H9 (cell line): ENCODE measurements at regions not wholly inside any gene's neighbourhood (a gene's known extent, or its start where the extent isn't known, plus 50 kb on each side); places are given as distances from the start of the nearest gene placed in this dataset.

ENCODE experiments used
- DNase-seq: peaks from one replicate; pipeline ENCODE4 v3.0.0-alpha.2; 2017
- H2AFZ ChIP-seq: one replicate; pipeline ENCODE4 v1.6.1; 2013; ENCODE audit warnings: mild to moderate bottlenecking, low read length, control low read depth, moderate library complexity
- H2AK5ac ChIP-seq: 2 replicates; pipeline ENCODE4 v1.6.1; 2013; ENCODE audit warnings: low read length, control low read depth, mixed read lengths; ENCODE audit not compliant: insufficient read length
- H2BK120ac ChIP-seq: one replicate; pipeline ENCODE4 v1.6.1; 2013; ENCODE audit warnings: low read depth, mild to moderate bottlenecking, low read length, control low read depth, inconsistent platforms; ENCODE audit not compliant: poor library complexity, severe bottlenecking
- H2BK12ac ChIP-seq: 2 replicates; pipeline ENCODE4 v1.6.1; 2013; ENCODE audit warnings: low read length, control low read depth, mixed read lengths, low read depth; ENCODE audit not compliant: insufficient read length
- H2BK15ac ChIP-seq: 2 replicates; pipeline ENCODE4 v1.6.1; 2013; ENCODE audit warnings: low read depth, low read length, control low read depth
- H2BK20ac ChIP-seq: one replicate; pipeline ENCODE4 v1.6.1; 2013; ENCODE audit warnings: low read depth, mild to moderate bottlenecking, low read length, control low read depth, inconsistent platforms; ENCODE audit not compliant: poor library complexity, severe bottlenecking
- H2BK5ac ChIP-seq: 2 replicates; pipeline ENCODE4 v1.6.1; 2013; ENCODE audit warnings: low read length, control low read depth, mixed read lengths; ENCODE audit not compliant: insufficient read length
- H3K14ac ChIP-seq: 2 replicates; pipeline ENCODE4 v1.6.1; 2013; ENCODE audit warnings: low read length, control low read depth; ENCODE audit not compliant: insufficient read depth
- H3K18ac ChIP-seq: 2 replicates; pipeline ENCODE4 v1.6.1; 2013; ENCODE audit warnings: low read depth, mild to moderate bottlenecking, mixed read lengths, low read length, control low read depth; ENCODE audit not compliant: insufficient read length
- H3K23ac ChIP-seq: 2 replicates; pipeline ENCODE4 v1.6.1; 2013; ENCODE audit warnings: low read length, control low read depth, mixed read lengths, low read depth; ENCODE audit not compliant: insufficient read length
- H3K23me2 ChIP-seq: 2 replicates; pipeline ENCODE4 v1.6.1; 2013; ENCODE audit warnings: low read depth, mild to moderate bottlenecking, mixed read lengths, low read length, control low read depth; ENCODE audit not compliant: insufficient read length, poor library complexity, severe bottlenecking
- H3K27ac ChIP-seq: 2 replicates; pipeline ENCODE4 v1.5.1; 2013; ENCODE audit warnings: low read length, control low read depth, mixed read lengths, low read depth; ENCODE audit not compliant: insufficient read length
- H3K27me3 ChIP-seq: 2 replicates; pipeline ENCODE4 v1.6.1; 2013; ENCODE audit warnings: low read length, control low read depth, inconsistent platforms; ENCODE audit not compliant: insufficient read depth
- H3K4ac ChIP-seq: 2 replicates; pipeline ENCODE4 v1.6.1; 2013; ENCODE audit warnings: low read depth, mild to moderate bottlenecking, control low read depth, inconsistent platforms, low read length, moderate library complexity
- H3K4me1 ChIP-seq: 2 replicates; pipeline ENCODE4 v1.6.1; 2013; ENCODE audit warnings: low read length, control low read depth, inconsistent platforms; ENCODE audit not compliant: insufficient read depth
- H3K4me2 ChIP-seq: 2 replicates; pipeline ENCODE4 v1.6.1; 2013; ENCODE audit warnings: low read length, control low read depth, mixed read lengths; ENCODE audit not compliant: insufficient read length, insufficient read depth
- H3K56ac ChIP-seq: 2 replicates; pipeline ENCODE4 v1.6.1; 2013; ENCODE audit warnings: low read depth, mild to moderate bottlenecking, mixed read lengths, low read length, control low read depth; ENCODE audit not compliant: insufficient read length
- H3K79me1 ChIP-seq: 2 replicates; pipeline ENCODE4 v1.6.1; 2013; ENCODE audit warnings: low read depth, mild to moderate bottlenecking, moderate library complexity, low read length, control low read depth, inconsistent platforms; ENCODE audit not compliant: insufficient read depth, poor library complexity, severe bottlenecking
- H3K79me2 ChIP-seq: 2 replicates; pipeline ENCODE4 v1.6.1; 2013; ENCODE audit warnings: low read length, control low read depth, inconsistent platforms; ENCODE audit not compliant: insufficient read depth
- H3K9ac ChIP-seq: 2 replicates; pipeline ENCODE4 v1.6.1; 2013; ENCODE audit warnings: low read length, control low read depth, mixed read lengths; ENCODE audit not compliant: insufficient read length; ENCODE audit errors: extremely low read depth
- H3K9me3 ChIP-seq: one replicate; pipeline ENCODE4 v1.6.1; 2013; ENCODE audit warnings: low read depth, low read length, inconsistent platforms; ENCODE audit not compliant: control insufficient read depth
- H3T11ph ChIP-seq: one replicate; pipeline ENCODE4 v1.6.1; 2013; ENCODE audit warnings: mild to moderate bottlenecking, low read length, control low read depth, inconsistent platforms
- H4K20me1 ChIP-seq: one replicate; pipeline ENCODE4 v1.6.1; 2013; ENCODE audit not compliant: control insufficient read depth, insufficient read length, insufficient read depth
- H4K5ac ChIP-seq: 2 replicates; pipeline ENCODE4 v1.6.1; 2013; ENCODE audit warnings: low read depth, mild to moderate bottlenecking, mixed read lengths, low read length, control low read depth; ENCODE audit not compliant: insufficient read length
- H4K8ac ChIP-seq: replicated peaks from 2 replicates; pipeline ENCODE4 v1.6.1; 2013; ENCODE audit warnings: low read length, control low read depth, mixed read lengths, low read depth; ENCODE audit not compliant: insufficient read length
- H4K91ac ChIP-seq: 2 replicates; pipeline ENCODE4 v1.6.1; 2013; ENCODE audit warnings: low read depth, mild to moderate bottlenecking, moderate library complexity, mixed read lengths, low read length, control low read depth; ENCODE audit not compliant: insufficient read length
- H3K27ac Mint-ChIP-seq, 3 experiments: 2 replicates in 2 of 3; 3 replicates in 1 of 3; pipeline ENCODE4 v1.8.0; 2020 to 2021; ENCODE audit warnings: mixed read lengths in 3 of 3, mild to moderate bottlenecking in 1 of 3, moderate library complexity in 1 of 3
- H3K27me3 Mint-ChIP-seq: 2 replicates; pipeline ENCODE4 v1.8.0; 2021; ENCODE audit warnings: low read depth, mild to moderate bottlenecking, moderate library complexity, mixed read lengths
- H3K36me3 Mint-ChIP-seq, 3 experiments: 2 replicates in 2 of 3; 3 replicates in 1 of 3; pipeline ENCODE4 v1.8.0; 2020 to 2021; ENCODE audit warnings: low read depth in 3 of 3, mixed read lengths in 3 of 3; ENCODE audit not compliant: insufficient read depth in 1 of 3
- H3K4me1 Mint-ChIP-seq, 2 experiments: 2 replicates each; pipeline ENCODE4 v1.8.0; 2020; ENCODE audit warnings: mixed read lengths in 2 of 2
- H3K4me3 Mint-ChIP-seq, 2 experiments: 2 replicates in 1 of 2; 3 replicates in 1 of 2; pipeline ENCODE4 v1.8.0; 2020 to 2021; ENCODE audit warnings: mild to moderate bottlenecking in 2 of 2, mixed read lengths in 2 of 2, moderate library complexity in 1 of 2
- H3K9me3 Mint-ChIP-seq, 2 experiments: 2 replicates in 1 of 2; 3 replicates in 1 of 2; pipeline ENCODE4 v1.8.0; 2020; ENCODE audit warnings: mild to moderate bottlenecking in 2 of 2, mixed read lengths in 2 of 2, moderate library complexity in 1 of 2
- WGBS: extraction: QIAGEN DNeasy Blood & Tissue Kit; methylation state at CpG from one replicate; pipeline ENCODE4 v1.1.7; 2013; ENCODE audit warnings: missing lambda C conversion rate, low lambda C conversion rate, mixed read lengths; ENCODE audit not compliant: insufficient read length; ENCODE audit errors: extremely low coverage; 5-methylcytosine and 5-hydroxymethylcytosine counted together
- TF ChIP-seq, protein P1 (sequence below): fragments of 200-600 bp; sonication (generic); conservative IDR thresholded peaks from 3 replicates; pipeline ENCODE4 v1.8.0; 2021; ENCODE audit warnings: antibody characterized with exemption, mild to moderate bottlenecking

- no peak for DNase-seq
- peaks cover 5% of the 10 kb centered on the region; the same call in 1 of the 2 replicates for H3K4me1 ChIP-seq
- H3K23ac ChIP-seq, result no peak overlapping the region
- no peaks in the 10 kb centered on the region for H3K27me3 Mint-ChIP-seq
- H2BK12ac ChIP-seq, result no peak overlapping the region
- no peak overlapping the region for H3K18ac ChIP-seq
- no peak overlapping the region; a peak in 1 of 7 replicates for H3K27ac Mint-ChIP-seq
- H4K8ac ChIP-seq, result no peak overlapping the region
- no peaks in the 10 kb centered on the region for H3K79me2 ChIP-seq
- H3T11ph ChIP-seq, result no peak overlapping the region
- no peak overlapping the region for H3K14ac ChIP-seq
- H2BK15ac ChIP-seq, result no peak overlapping the region
- H3K9me3 ChIP-seq, result no peaks in the 10 kb centered on the region
- no peaks in the 10 kb centered on the region for H3K27me3 ChIP-seq
- no peak overlapping the region for H3K4me3 Mint-ChIP-seq
- no peak overlapping the region for H2BK20ac ChIP-seq
- no peak overlapping the region for H2BK5ac ChIP-seq
- H3K27ac ChIP-seq, result no peak overlapping the region
- H3K9me3 Mint-ChIP-seq, result no peaks in the 10 kb centered on the region
- H4K91ac ChIP-seq, result no peak overlapping the region
- no peaks in the 10 kb centered on the region for H4K20me1 ChIP-seq
- H2AK5ac ChIP-seq, result no peak overlapping the region
- H2BK120ac ChIP-seq, result no peak overlapping the region
- whole genome bisulfite sequencing, result no CpG with 5 or more reads among the region's 1 CpG
- no peaks in the 10 kb centered on the region for H3K79me1 ChIP-seq
- H3K9ac ChIP-seq, result no peak overlapping the region
- H3K36me3 Mint-ChIP-seq, result no peaks in the 10 kb centered on the region
- peaks cover 35 to 37% of the 10 kb centered on the region in 2 experiments for H3K4me1 Mint-ChIP-seq
- H4K5ac ChIP-seq, result no peak overlapping the region
- no peak overlapping the region for H2AFZ ChIP-seq
- no peak overlapping the region for H3K56ac ChIP-seq
- no peak overlapping the region for H3K4ac ChIP-seq
- TF ChIP-seq, protein P1, sequence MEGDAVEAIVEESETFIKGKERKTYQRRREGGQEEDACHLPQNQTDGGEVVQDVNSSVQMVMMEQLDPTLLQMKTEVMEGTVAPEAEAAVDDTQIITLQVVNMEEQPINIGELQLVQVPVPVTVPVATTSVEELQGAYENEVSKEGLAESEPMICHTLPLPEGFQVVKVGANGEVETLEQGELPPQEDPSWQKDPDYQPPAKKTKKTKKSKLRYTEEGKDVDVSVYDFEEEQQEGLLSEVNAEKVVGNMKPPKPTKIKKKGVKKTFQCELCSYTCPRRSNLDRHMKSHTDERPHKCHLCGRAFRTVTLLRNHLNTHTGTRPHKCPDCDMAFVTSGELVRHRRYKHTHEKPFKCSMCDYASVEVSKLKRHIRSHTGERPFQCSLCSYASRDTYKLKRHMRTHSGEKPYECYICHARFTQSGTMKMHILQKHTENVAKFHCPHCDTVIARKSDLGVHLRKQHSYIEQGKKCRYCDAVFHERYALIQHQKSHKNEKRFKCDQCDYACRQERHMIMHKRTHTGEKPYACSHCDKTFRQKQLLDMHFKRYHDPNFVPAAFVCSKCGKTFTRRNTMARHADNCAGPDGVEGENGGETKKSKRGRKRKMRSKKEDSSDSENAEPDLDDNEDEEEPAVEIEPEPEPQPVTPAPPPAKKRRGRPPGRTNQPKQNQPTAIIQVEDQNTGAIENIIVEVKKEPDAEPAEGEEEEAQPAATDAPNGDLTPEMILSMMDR, result no peak
- no peak overlapping the region for H3K4me2 ChIP-seq
- H3K23me2 ChIP-seq, result no peaks in the 10 kb centered on the region
Observed at GRCh38 chr14:55909879-55910278, 208.3 kb upstream of the PELI2 start.
